ENCODE measurements at regions not wholly inside any gene's neighbourhood (a gene's known extent, or its start where the extent isn't known, plus 50 kb on each side); places are given as distances from the start of the nearest gene placed in this dataset.

- Histone ChIP-seq H3K9me1 (ENCODE audit: insufficient read depth, low read length) (no peaks in the 10 kb centered on the region), H3K4me3 (ENCODE audit: insufficient read depth, low read depth, low read length) (no peak overlapping the region), H2BK120ac (ENCODE audit: low read depth, low read length) (no peak overlapping the region), H3K36me3 (ENCODE audit: control insufficient read depth, insufficient read depth, low read length) (no peaks in the 10 kb centered on the region), H3K4me2 (ENCODE audit: low read depth, low read length) (no peak overlapping the region), H3K9ac (ENCODE audit: low read depth, low read length) (no peak overlapping the region), H4K20me1 (ENCODE audit: insufficient read depth, low read length) (no peaks in the 10 kb centered on the region), H2AK5ac (ENCODE audit: low read depth, low read length) (no peak overlapping the region), H2BK5ac (ENCODE audit: low read depth, low read length, poor library complexity, severe bottlenecking) (no peak overlapping the region), H3K4ac (ENCODE audit: low read depth, low read length) (no peak overlapping the region), H4K8ac (ENCODE audit: low read depth in 2 of 2, low read length in 2 of 2) (no peak overlapping the region), H2AFZ (replicated peaks; ENCODE audit: low read length, poor library complexity) (no peak overlapping the region), H4K91ac (ENCODE audit: insufficient read depth, low read depth, low read length) (no peak overlapping the region), H2BK15ac (ENCODE audit: low read depth, low read length) (no peak overlapping the region), H3K18ac (ENCODE audit: low read depth, low read length) (no peak overlapping the region), H3K56ac (ENCODE audit: extremely low read depth, insufficient read depth, low read length) (no peak overlapping the region), H3K14ac (replicated peaks; ENCODE audit: low read depth, low read length) (no peak overlapping the region), H2AK9ac (replicated peaks; ENCODE audit: low read depth, low read length, poor library complexity) (no peak overlapping the region), H3K27ac (ENCODE audit: insufficient read depth, low read length) (no peak overlapping the region), H2BK20ac (ENCODE audit: low read depth, low read length) (no peak overlapping the region), H3K9me3 (ENCODE audit: control insufficient read depth, insufficient read depth, low read length) (no peaks in the 10 kb centered on the region), H3K23ac (ENCODE audit: low read depth, low read length) (no peak overlapping the region), H3K27me3 (ENCODE audit: control insufficient read depth, insufficient read depth, low read length) (no peaks in the 10 kb centered on the region), H3K4me1 (ENCODE audit: control insufficient read depth, insufficient read depth, low read length) (no peaks in the 10 kb centered on the region), H3K79me1 (ENCODE audit: low read depth in 1 of 2, low read length in 2 of 2) (no peaks in the 10 kb centered on the region), H4K5ac (ENCODE audit: low read depth, low read length) (no peak overlapping the region)
- intact Hi-C loops (cut with micrococcal nuclease) (no loop called here), dilution Hi-C loops (cut with HindIII; ENCODE audit: low sequenced_read_pairs, unreplicated experiment) (no loop called here), in situ Hi-C loops (cut with MboI; ENCODE audit: low sequenced_read_pairs) (no loop called here)
- POLR2A ChIA-PET (ENCODE audit: unreplicated experiment): no interaction called here
- no peak for TF ChIP-seq SMC3 (IDR thresholded peaks at IDR 0.05; ENCODE audit: low read depth, low read length)
- TF ChIP-seq CEBPB (IDR thresholded peaks at IDR 0.05; ENCODE audit: low read depth, low read length): no peak
- no peak for TF ChIP-seq CHD1 (IDR thresholded peaks at IDR 0.05; ENCODE audit: low read depth, low read length)
- TF ChIP-seq RAD21 (IDR thresholded peaks at IDR 0.05; ENCODE audit: low read length): no peak
- no peak for TF ChIP-seq CTCF (conservative IDR thresholded peaks at IDR 0.05; ENCODE audit: low read depth, low read length)
- TF ChIP-seq MAZ (IDR thresholded peaks at IDR 0.05; ENCODE audit: borderline replicate concordance, low read depth, low read length): no peak
- TF ChIP-seq NFE2L2 (IDR thresholded peaks at IDR 0.05; ENCODE audit: low read depth, low read length): no peak
- no peak for TF ChIP-seq ELK1 (IDR thresholded peaks at IDR 0.05; ENCODE audit: borderline replicate concordance, low read depth, low read length)
- TF ChIP-seq BHLHE40 (IDR thresholded peaks at IDR 0.05; ENCODE audit: low read depth, low read length): no peak
- TF ChIP-seq FOS (IDR thresholded peaks at IDR 0.05; ENCODE audit: low read depth, low read length): no peak
- TF ChIP-seq MAFK (IDR thresholded peaks at IDR 0.05; ENCODE audit: low read depth, low read length): no peak
- TF ChIP-seq POLR2A (IDR thresholded peaks at IDR 0.05; ENCODE audit: low read depth, low read length): no peak
- no peak for TF ChIP-seq USF2 (IDR thresholded peaks at IDR 0.05; ENCODE audit: low read depth, low read length)
- TF ChIP-seq MXI1 (IDR thresholded peaks at IDR 0.05; ENCODE audit: borderline replicate concordance, low read depth, low read length): no peak
- TF ChIP-seq RFX5 (IDR thresholded peaks at IDR 0.05; ENCODE audit: low read depth, low read length): no peak
- no peak for TF ChIP-seq RCOR1 (IDR thresholded peaks at IDR 0.05; ENCODE audit: insufficient replicate concordance, low read length)
- CTCF ChIA-PET: no interaction called here
- BruUV-seq (replicated peaks): no TSS peak
- ATAC-seq (ENCODE audit: low read depth) (no peak), DNase-seq (no peak)
These were observed 147.8 kb upstream of the DHRS4 start for GRCh38 chr14:23805761-23806160.

Measured in IMR-90 (cell line).